BLaER1 treated with 17β-estradiol and CSF1 and Interleukin-3, amounts not matched to agents 10 nM and 100 nM (cell line): ENCODE measurements at regions not wholly inside any gene's neighbourhood (a gene's known extent, or its start where the extent isn't known, plus 50 kb on each side); places are given as distances from the start of the nearest gene placed in this dataset.
A peak's percentile ranks its signal among the peaks of the same experiment; 100 is the strongest.

Experiments
- H3K27ac ChIP-seq, 11 experiments: shearing (Covaris generic); formaldehyde crosslinking; 2 replicates each; pipeline ENCODE4 v1.8.1; 2022
- H3K27me3 ChIP-seq, 11 experiments: shearing (Covaris generic); formaldehyde crosslinking; 2 replicates each; pipeline ENCODE4 v1.8.1; 2022
- H3K36me3 ChIP-seq, 11 experiments: shearing (Covaris generic); formaldehyde crosslinking; 2 replicates each; pipeline ENCODE4 v1.8.1; 2022
- H3K4me1 ChIP-seq, 10 experiments: shearing (Covaris generic); formaldehyde crosslinking; 2 replicates each; pipeline ENCODE4 v1.8.1; 2022
- H3K4me2 ChIP-seq, 11 experiments: shearing (Covaris generic); formaldehyde crosslinking; 2 replicates each; pipeline ENCODE4 v1.8.1; 2022
- H3K4me3 ChIP-seq, 10 experiments: shearing (Covaris generic); formaldehyde crosslinking; 2 replicates each; pipeline ENCODE4 v1.8.1; 2022
- H3K9ac ChIP-seq, 11 experiments: shearing (Covaris generic); formaldehyde crosslinking; 2 replicates each; pipeline ENCODE4 v1.8.1; 2022
- H3K9me3 ChIP-seq, 11 experiments: shearing (Covaris generic); formaldehyde crosslinking; replicated peaks in 1 of 11; 2 replicates each; pipeline ENCODE4 v1.8.1; 2022
- H4K20me1 ChIP-seq, 11 experiments: shearing (Covaris generic); formaldehyde crosslinking; 2 replicates each; pipeline ENCODE4 v1.8.1; 2022
- Cebpa-rat ChIP-seq, 11 experiments: shearing (Covaris generic); IDR thresholded peaks; 2 replicates each; pipeline ENCODE4 v1.8.1; 2022

- H3K36me3 ChIP-seq, result no peaks in the 10 kb centered on the region
- no peaks in the 10 kb centered on the region for H3K27me3 ChIP-seq
- peaks cover 28 to 51% (median 49%) of the 10 kb centered on the region in 10 experiments for H3K4me1 ChIP-seq
- no peak overlapping the region for H3K4me2 ChIP-seq
- no peaks in the 10 kb centered on the region for H4K20me1 ChIP-seq
- TF ChIP-seq Cebpa-rat (IDR thresholded peaks at IDR 0.05), result no peak
- no peak overlapping the region for H3K27ac ChIP-seq
- no peaks in the 10 kb centered on the region for H3K9me3 ChIP-seq
- H3K9ac ChIP-seq, result no peak overlapping the region
- H3K4me3 ChIP-seq, result no peak overlapping the region
Observed at GRCh38 chr11:126118806-126119205, 56.1 kb upstream of the CDON start.

DNA sequence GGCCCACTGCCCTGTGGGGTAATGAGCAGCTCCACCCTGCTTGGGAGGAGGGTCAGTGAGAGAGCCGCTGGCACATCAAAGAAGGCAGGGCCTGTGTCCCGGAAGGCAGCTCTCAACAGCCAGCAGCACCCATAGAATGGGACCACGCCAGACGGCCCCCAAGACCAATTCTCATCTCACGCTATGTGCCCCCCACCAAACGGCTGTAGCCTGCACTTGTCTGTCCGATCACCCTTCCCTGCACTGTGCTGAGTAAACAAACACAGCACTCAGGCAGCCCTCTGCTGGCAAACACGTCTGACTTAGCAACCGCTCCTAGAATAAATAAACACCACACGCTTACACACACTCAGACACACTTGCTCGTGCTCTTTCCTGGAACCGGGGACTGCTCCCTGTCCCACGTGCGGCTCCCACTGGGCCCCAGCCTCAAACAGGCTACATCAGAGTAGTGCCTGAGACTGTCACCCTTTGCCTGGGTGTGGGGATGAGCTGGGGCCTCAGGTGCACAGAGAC is 53.2 kb upstream of the CDON start:
- H3K27ac ChIP-seq, result peak overlapping the region; percentile 42 to 73 (median 61); a peak in 21 of 22 replicates
- no peaks in the 10 kb centered on the region for H3K36me3 ChIP-seq
- no peaks in the 10 kb centered on the region for H3K9me3 ChIP-seq
- H3K4me1 ChIP-seq, result peaks cover 21 to 59% (median 51%) of the 10 kb centered on the region in 10 experiments
- no peak for TF ChIP-seq Cebpa-rat (IDR thresholded peaks at IDR 0.05)
- peak overlapping the region in 10 of 11 experiments; percentile 7 to 69 (median 38); a peak in 14 of 22 replicates for H3K9ac ChIP-seq
- H3K27me3 ChIP-seq, result no peaks in the 10 kb centered on the region
- H3K4me3 ChIP-seq, result peak overlapping the region in 2 of 10 experiments; percentile 16 to 34; a peak in 2 of 20 replicates
- H3K4me2 ChIP-seq, result peak overlapping the region; percentile 58 to 98 (median 85)
- no peaks in the 10 kb centered on the region for H4K20me1 ChIP-seq

DNA sequence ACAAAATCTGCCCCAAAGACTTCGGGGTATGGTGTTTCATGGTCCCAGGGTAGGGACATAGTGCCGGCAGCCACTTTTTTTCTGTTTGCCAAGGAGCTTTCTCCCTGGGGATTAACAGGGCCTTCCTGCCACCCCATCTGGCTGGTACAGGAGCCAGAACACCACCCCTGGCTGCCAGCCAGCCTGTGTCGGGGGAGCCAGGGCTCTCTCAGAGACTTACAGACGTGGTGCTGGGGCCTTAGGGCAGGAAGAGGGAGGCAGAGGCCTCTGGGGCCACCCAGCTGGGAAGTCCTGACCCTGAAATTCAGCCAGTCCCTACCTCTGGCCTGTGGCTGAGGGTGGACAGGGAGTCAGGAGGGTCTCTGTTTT is 52.4 kb upstream of the CDON start:
- Histone ChIP-seq H3K9ac (peak overlapping the region in 10 of 11 experiments; percentile 7 to 69 (median 38); a peak in 16 of 22 replicates), H4K20me1 (no peaks in the 10 kb centered on the region), H3K27ac (peak overlapping the region; percentile 42 to 73 (median 61); a peak in 20 of 22 replicates), H3K9me3 (no peaks in the 10 kb centered on the region), H3K4me1 (peaks cover 21 to 63% (median 51%) of the 10 kb centered on the region in 10 experiments), H3K4me3 (peak overlapping the region in 3 of 10 experiments; percentile 16 to 34 (median 23); a peak in 4 of 20 replicates), H3K4me2 (peak overlapping the region; percentile 58 to 98 (median 85)), H3K27me3 (no peaks in the 10 kb centered on the region), H3K36me3 (no peaks in the 10 kb centered on the region; a peak in 1 of 22 replicates)
- TF ChIP-seq Cebpa-rat (IDR thresholded peaks at IDR 0.05), result no peak

- H3K36me3 ChIP-seq, result no peaks in the 10 kb centered on the region; a peak in 1 of 22 replicates
- H3K27me3 ChIP-seq, result no peaks in the 10 kb centered on the region
- peak overlapping the region; percentile 58 to 98 (median 85) for H3K4me2 ChIP-seq
- peak overlapping the region in 10 of 11 experiments; percentile 7 to 69 (median 38); a peak in 14 of 22 replicates for H3K9ac ChIP-seq
- TF ChIP-seq Cebpa-rat (IDR thresholded peaks at IDR 0.05), result no peak
- H3K4me1 ChIP-seq, result peaks cover 21 to 63% (median 53%) of the 10 kb centered on the region in 10 experiments
- no peaks in the 10 kb centered on the region for H4K20me1 ChIP-seq
- H3K9me3 ChIP-seq, result no peaks in the 10 kb centered on the region
- H3K4me3 ChIP-seq, result peak overlapping the region in 3 of 10 experiments; percentile 16 to 34 (median 23); a peak in 3 of 20 replicates
- peak overlapping the region; percentile 42 to 73 (median 61); a peak in 20 of 22 replicates for H3K27ac ChIP-seq
Observed at GRCh38 chr11:126114486-126115126, 51.9 kb upstream of the CDON start.

DNA sequence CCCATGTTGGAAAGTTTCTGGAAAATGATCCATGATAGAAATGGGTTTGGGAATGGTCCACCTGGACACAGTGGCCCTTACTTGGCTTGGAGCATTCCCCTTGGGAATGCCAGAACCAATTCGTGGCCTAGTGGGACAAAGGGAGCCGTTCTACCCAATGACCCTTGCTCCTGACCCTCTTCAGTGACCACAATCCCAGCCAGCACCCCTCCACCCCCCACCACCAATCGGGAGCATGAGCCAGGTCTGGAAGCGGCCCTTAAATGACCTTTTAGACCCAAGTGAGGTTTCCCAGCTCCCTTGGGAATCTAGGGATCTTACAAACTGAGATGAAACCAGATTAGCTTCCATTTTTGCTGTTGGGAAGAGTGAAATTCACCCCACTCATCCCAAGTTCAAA is 51.3 kb upstream of the CDON start:
- Histone ChIP-seq H3K27ac (peak overlapping the region in 2 of 11 experiments; percentile 71 to 73; a peak in 3 of 22 replicates), H4K20me1 (no peaks in the 10 kb centered on the region), H3K4me1 (peaks cover 21 to 63% (median 53%) of the 10 kb centered on the region in 10 experiments), H3K4me3 (no peak overlapping the region), H3K36me3 (no peaks in the 10 kb centered on the region; a peak in 1 of 22 replicates), H3K9ac (0 out of 22 replicates have a peak overlapping the region, but pooled peaks of 1 of the 11 experiments have one; percentile 15), H3K4me2 (peak overlapping the region; percentile 21 to 98 (median 85); a peak in 19 of 22 replicates), H3K9me3 (no peaks in the 10 kb centered on the region), H3K27me3 (no peaks in the 10 kb centered on the region)
- no peak for TF ChIP-seq Cebpa-rat (IDR thresholded peaks at IDR 0.05)

DNA sequence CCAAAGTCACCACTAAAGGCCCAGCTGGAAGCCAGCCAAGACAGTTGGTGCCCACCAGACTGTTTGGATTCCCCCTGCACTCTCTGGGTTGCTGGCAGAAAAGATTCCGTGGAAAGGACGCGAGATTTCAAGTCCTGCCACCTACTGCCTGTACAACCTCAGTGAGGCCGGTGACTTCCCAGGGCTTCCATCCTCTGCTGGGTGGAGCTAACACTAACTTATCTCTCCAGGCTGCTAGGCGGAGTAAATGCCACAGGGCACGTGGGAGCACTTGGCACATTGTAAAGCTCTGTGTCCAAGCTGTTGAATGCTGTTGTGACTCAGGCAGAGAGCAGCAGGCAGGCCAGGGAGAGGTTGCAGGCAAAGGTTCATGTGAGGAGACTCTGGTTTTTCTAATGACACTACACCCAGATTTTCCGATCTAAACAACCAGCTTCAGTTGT is 50.9 kb upstream of the CDON start:
- Histone ChIP-seq H3K9ac (no peak overlapping the region; a peak in 1 of 22 replicates), H3K27me3 (no peaks in the 10 kb centered on the region), H3K4me3 (no peak overlapping the region), H3K27ac (no peak overlapping the region; a peak in 1 of 22 replicates), H4K20me1 (no peaks in the 10 kb centered on the region), H3K4me1 (peaks cover 21 to 63% (median 53%) of the 10 kb centered on the region in 10 experiments), H3K36me3 (no peaks in the 10 kb centered on the region; a peak in 1 of 22 replicates), H3K4me2 (peak overlapping the region; percentile 21 to 98 (median 85); a peak in 19 of 22 replicates), H3K9me3 (no peaks in the 10 kb centered on the region)
- TF ChIP-seq Cebpa-rat (IDR thresholded peaks at IDR 0.05), result no peak

GRCh38 chr11:126113012-126113411 is 50.3 kb upstream of the CDON start:
- H3K9ac ChIP-seq, result peak overlapping the region in 4 of 11 experiments; percentile 19 to 33 (median 27); a peak in 3 of 22 replicates
- peak overlapping the region in 10 of 11 experiments; percentile 11 to 98 (median 86); a peak in 18 of 22 replicates for H3K4me2 ChIP-seq
- H3K27ac ChIP-seq, result no peak overlapping the region
- no peaks in the 10 kb centered on the region; a peak in 1 of 22 replicates for H3K36me3 ChIP-seq
- no peak for TF ChIP-seq Cebpa-rat (IDR thresholded peaks at IDR 0.05)
- H3K4me3 ChIP-seq, result no peak overlapping the region
- H3K9me3 ChIP-seq, result no peaks in the 10 kb centered on the region
- no peaks in the 10 kb centered on the region for H4K20me1 ChIP-seq
- no peaks in the 10 kb centered on the region for H3K27me3 ChIP-seq
- H3K4me1 ChIP-seq, result peaks cover 21 to 63% (median 53%) of the 10 kb centered on the region in 10 experiments

DNA sequence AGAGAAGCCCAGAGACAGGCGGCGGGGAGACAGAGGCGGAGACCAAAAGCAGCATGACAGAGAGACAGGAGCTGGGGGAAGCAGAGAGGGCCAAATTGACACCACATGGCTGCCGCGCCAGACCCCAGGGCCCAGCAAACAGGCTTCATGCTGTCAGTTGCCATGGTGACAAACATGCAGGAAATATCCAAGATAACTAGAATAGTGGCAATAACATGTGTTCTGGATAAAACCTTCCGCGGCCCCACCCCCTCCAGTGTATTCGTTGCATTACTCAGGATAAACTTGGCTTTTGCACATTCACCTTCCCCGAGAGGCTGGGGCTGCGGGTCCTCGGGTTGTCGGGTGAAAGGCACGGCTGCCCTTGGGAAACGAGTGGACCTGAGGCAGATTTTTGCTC is 49.9 kb upstream of the CDON start:
- H4K20me1 ChIP-seq, result no peaks in the 10 kb centered on the region
- TF ChIP-seq Cebpa-rat (IDR thresholded peaks at IDR 0.05), result no peak
- peak overlapping the region in 10 of 11 experiments; percentile 11 to 98 (median 86); a peak in 17 of 22 replicates for H3K4me2 ChIP-seq

More for the DNA sequence above, 49.9 kb upstream of the CDON start:
- no peak overlapping the region for H3K4me3 ChIP-seq
- H3K27ac ChIP-seq, result no peak overlapping the region
- H3K9me3 ChIP-seq, result no peaks in the 10 kb centered on the region
- H3K4me1 ChIP-seq, result peaks cover 21 to 63% (median 53%) of the 10 kb centered on the region in 10 experiments
- H3K9ac ChIP-seq, result peak overlapping the region in 3 of 11 experiments; percentile 19 to 33 (median 27); a peak in 3 of 22 replicates
- H3K27me3 ChIP-seq, result no peaks in the 10 kb centered on the region
- H3K36me3 ChIP-seq, result no peaks in the 10 kb centered on the region; a peak in 1 of 22 replicates
